ENCODE measurements at regions not wholly inside any gene's neighbourhood (a gene's known extent, or its start where the extent isn't known, plus 50 kb on each side); places are given as distances from the start of the nearest gene placed in this dataset.

- H3K36me3 ChIP-seq: no peaks in the 10 kb centered on the region
- TF ChIP-seq CTCF (IDR thresholded peaks at IDR 0.05) (no peak), POLR2AphosphoS5 (IDR thresholded peaks at IDR 0.05) (no peak)
- no peaks in the 10 kb centered on the region for H3K4me1 ChIP-seq
- intact Hi-C loops (cut with DNase I; ENCODE audit: low total_unique reads): no loop called here
- H3K9me3 ChIP-seq: no peaks in the 10 kb centered on the region
- WGBS, 2 donors (ENCODE audit: low coverage in 1 of 2): 75 to 81% methylated on average over 3 of the region's 3 CpGs
- in situ Hi-C loops (cut with MboI; ENCODE audit: low pct_ligation_motif_present in 1 of 4, low pct_unique_long_range_greater_than_20kb in 1 of 4, low sequenced_read_pairs in 3 of 4): loop anchor here in 1 of 4 donors (25.0 kb wide), 1 partner anchor 89 kb away; no protein-coding TSS in a partner anchor
- no peak overlapping the region for H3K27ac ChIP-seq
- H3K4me3 ChIP-seq: no peak overlapping the region
- no peaks in the 10 kb centered on the region for H3K27me3 ChIP-seq
- DNase-seq: no peak
These were observed 881.6 kb upstream of the PIK3C3 start for GRCh38 chr18:41073372-41073954.

- Histone ChIP-seq H3K4me1 (no peaks in the 10 kb centered on the region), H3K4me3 (no peak overlapping the region), H3K9me3 (no peaks in the 10 kb centered on the region), H3K27ac (no peak overlapping the region), H3K36me3 (no peaks in the 10 kb centered on the region), H3K27me3 (no peaks in the 10 kb centered on the region)
- DNase-seq: no peak
- WGBS, 2 donors (ENCODE audit: low coverage in 1 of 2): 30% methylated on average over 1 of the region's 1 CpG; no CpG with 5 or more reads in 1 of the 2 donors
- intact Hi-C loops (cut with DNase I; ENCODE audit: low total_unique reads) (no loop called here), in situ Hi-C loops (cut with MboI; ENCODE audit: low pct_ligation_motif_present in 1 of 4, low pct_unique_long_range_greater_than_20kb in 1 of 4, low sequenced_read_pairs in 3 of 4) (loop anchor here in 1 of 4 donors (25.0 kb wide), 1 partner anchor 89 kb away; no protein-coding TSS in a partner anchor)
- TF ChIP-seq POLR2A (IDR thresholded peaks at IDR 0.05) (no peak), POLR2AphosphoS5 (IDR thresholded peaks at IDR 0.05) (no peak), EP300 (IDR thresholded peaks at IDR 0.05; ENCODE audit: low read depth) (no peak), CTCF (IDR thresholded peaks at IDR 0.05) (no peak)
These were observed 882.1 kb upstream of the PIK3C3 start for GRCh38 chr18:41072946-41073345.

- 83 to 85% methylated on average over 2 to 4 of the region's 4 CpGs for WGBS, 2 donors (ENCODE audit: low coverage in 1 of 2)
- intact Hi-C loops (cut with DNase I; ENCODE audit: low total_unique reads) (no loop called here), in situ Hi-C loops (cut with MboI; ENCODE audit: low pct_ligation_motif_present in 1 of 4, low pct_unique_long_range_greater_than_20kb in 1 of 4, low sequenced_read_pairs in 3 of 4) (loop anchor here in 1 of 4 donors (25.0 kb wide), 1 partner anchor 90 kb away; no protein-coding TSS in a partner anchor)
- no peaks in the 10 kb centered on the region for H3K9me3 ChIP-seq
- no peaks in the 10 kb centered on the region for H3K27me3 ChIP-seq
- H3K36me3 ChIP-seq: no peaks in the 10 kb centered on the region
- no peak for DNase-seq
- no peak for TF ChIP-seq EP300 (IDR thresholded peaks at IDR 0.05; ENCODE audit: low read depth)
- TF ChIP-seq POLR2AphosphoS5 (IDR thresholded peaks at IDR 0.05): no peak
- no peak for TF ChIP-seq POLR2A (IDR thresholded peaks at IDR 0.05)
- no peak for TF ChIP-seq CTCF (IDR thresholded peaks at IDR 0.05)
- no peak overlapping the region for H3K4me3 ChIP-seq
- H3K4me1 ChIP-seq: no peaks in the 10 kb centered on the region
- no peak overlapping the region for H3K27ac ChIP-seq
These were observed 883.2 kb upstream of the PIK3C3 start for GRCh38 chr18:41071826-41072225.

GRCh38 chr18:41069167-41069566 lies 885.9 kb upstream of the PIK3C3 start:
- Histone ChIP-seq H3K9me3 (no peaks in the 10 kb centered on the region), H3K27me3 (no peaks in the 10 kb centered on the region), H3K4me3 (no peak overlapping the region), H3K27ac (no peak overlapping the region), H3K4me1 (no peaks in the 10 kb centered on the region), H3K36me3 (no peaks in the 10 kb centered on the region)
- WGBS, 2 donors (ENCODE audit: low coverage in 1 of 2): 88 to 93% methylated on average over 7 of the region's 7 CpGs
- intact Hi-C loops (cut with DNase I; ENCODE audit: low total_unique reads) (no loop called here), in situ Hi-C loops (cut with MboI; ENCODE audit: low pct_ligation_motif_present in 1 of 4, low pct_unique_long_range_greater_than_20kb in 1 of 4, low sequenced_read_pairs in 3 of 4) (loop anchor here in 1 of 4 donors (25.0 kb wide), 1 partner anchor 93 kb away; no protein-coding TSS in a partner anchor)
- no peak for DNase-seq
- no peak for TF ChIP-seq EP300 (IDR thresholded peaks at IDR 0.05; ENCODE audit: low read depth)
- TF ChIP-seq CTCF (IDR thresholded peaks at IDR 0.05): no peak
- TF ChIP-seq POLR2A (IDR thresholded peaks at IDR 0.05): no peak
- TF ChIP-seq POLR2AphosphoS5 (IDR thresholded peaks at IDR 0.05): no peak
